Natural killer cell (primary cell): ENCODE measurements at regions not wholly inside any gene's neighbourhood (a gene's known extent, or its start where the extent isn't known, plus 50 kb on each side); places are given as distances from the start of the nearest gene placed in this dataset.

ENCODE experiments used
- ATAC-seq, 3 donors: fragments of 150-1000 bp in 2 of 3; fragments of 200-7000 bp in 1 of 3; cut with Tn5 transposase; 1 replicate in 1 of 3; 2 replicates in 2 of 3; pipeline ENCODE4 v1.10.0; 2021; ENCODE audit warnings: mild to moderate bottlenecking in 2 of 3, moderate library complexity in 2 of 3
- DNase-seq, 2 donors: peaks; one replicate each; pipeline versions ENCODE4 v3.0.0 to v3.0.0-alpha.2; 2013 to 2021; ENCODE audit warnings: mixed read lengths in 1 of 2
- H3K27ac ChIP-seq: one replicate; pipeline ENCODE4 v1.5.1; 2013; ENCODE audit warnings: mild to moderate bottlenecking, low read length
- H3K27me3 ChIP-seq: one replicate; pipeline ENCODE4 v1.6.1; 2013; ENCODE audit warnings: low read length; ENCODE audit not compliant: control insufficient read depth, insufficient read depth
- H3K36me3 ChIP-seq: one replicate; pipeline ENCODE4 v1.6.1; 2013; ENCODE audit warnings: low read length; ENCODE audit not compliant: control insufficient read depth, insufficient read depth
- H3K4me1 ChIP-seq: one replicate; pipeline ENCODE4 v1.6.1; 2013; ENCODE audit warnings: low read length; ENCODE audit not compliant: control insufficient read depth, insufficient read depth
- H3K4me3 ChIP-seq: one replicate; pipeline ENCODE4 v1.5.1; 2013; ENCODE audit warnings: low read length
- H3K9me3 ChIP-seq: one replicate; pipeline ENCODE4 v1.6.1; 2013; ENCODE audit warnings: low read length; ENCODE audit not compliant: control insufficient read depth, insufficient read depth
- H3K27ac Mint-ChIP-seq, 2 donors: one replicate each; pipeline ENCODE4 v1.8.0; 2022; ENCODE audit warnings: mild to moderate bottlenecking in 2 of 2, mixed read lengths in 2 of 2, moderate library complexity in 1 of 2
- H3K27me3 Mint-ChIP-seq, 2 donors: one replicate each; pipeline ENCODE4 v1.8.0; 2022; ENCODE audit warnings: low read depth in 2 of 2, mixed read lengths in 2 of 2
- H3K36me3 Mint-ChIP-seq: one replicate; pipeline ENCODE4 v1.8.0; 2022; ENCODE audit warnings: mixed read lengths
- H3K4me1 Mint-ChIP-seq, 2 donors: one replicate each; pipeline ENCODE4 v1.8.0; 2022; ENCODE audit warnings: mixed read lengths in 2 of 2
- H3K4me3 Mint-ChIP-seq: one replicate; pipeline ENCODE4 v1.8.0; 2022; ENCODE audit warnings: mild to moderate bottlenecking, moderate library complexity, mixed read lengths
- H3K9me3 Mint-ChIP-seq, 2 donors: one replicate each; pipeline ENCODE4 v1.8.0; 2022; ENCODE audit warnings: mixed read lengths in 2 of 2
- CTCF ChIP-seq: fragments of 200-600 bp; IDR thresholded peaks from one replicate; pipeline ENCODE4 v1.8.0; 2022; ENCODE audit warnings: antibody characterized with exemption
- WGBS: methylation state at CpG from one replicate; pipeline ENCODE4 v1.1.7; 2013; ENCODE audit warnings: missing lambda C conversion rate; ENCODE audit not compliant: insufficient coverage; 5-methylcytosine and 5-hydroxymethylcytosine counted together
- intact Hi-C: fragments of 100-400 bp; cut with micrococcal nuclease; formaldehyde crosslinking; loops from one replicate; pipeline ENCODE4 v1.14.2; 2022

- Mint-ChIP-seq H3K4me1 (no peaks in the 10 kb centered on the region), H3K27ac (no peak overlapping the region), H3K4me3 (no peak overlapping the region), H3K9me3 (no peaks in the 10 kb centered on the region), H3K27me3 (peaks cover 0 to 4% of the 10 kb centered on the region in 2 donors), H3K36me3 (no peaks in the 10 kb centered on the region)
- ATAC-seq (no peak), DNase-seq (no peak)
- no peaks in the 10 kb centered on the region for H3K9me3 ChIP-seq
- H3K36me3 ChIP-seq = no peaks in the 10 kb centered on the region
- H3K4me1 ChIP-seq = no peaks in the 10 kb centered on the region
- whole genome bisulfite sequencing = 60% methylated on average over 20 of the region's 20 CpGs
- no peaks in the 10 kb centered on the region for H3K27me3 ChIP-seq
- H3K27ac ChIP-seq = no peak overlapping the region
- intact Hi-C loops = no loop called here
- TF ChIP-seq CTCF = no peak
- no peak overlapping the region for H3K4me3 ChIP-seq
These were observed 219.0 kb downstream of the BMP7 start for GRCh38 chr20:57047281-57048026.

GRCh38 chr20:57048027-57048869 is 218.2 kb downstream of the BMP7 start:
- Mint-ChIP-seq H3K36me3 (no peaks in the 10 kb centered on the region), H3K27ac (no peak overlapping the region), H3K27me3 (peaks cover 0 to 4% of the 10 kb centered on the region in 2 donors), H3K4me3 (no peak overlapping the region), H3K4me1 (no peaks in the 10 kb centered on the region), H3K9me3 (no peaks in the 10 kb centered on the region)
- no peaks in the 10 kb centered on the region for H3K27me3 ChIP-seq
- peak in 1 of 2 donors; percentile 13 for DNase-seq
- intact Hi-C loops = no loop called here
- no peaks in the 10 kb centered on the region for H3K9me3 ChIP-seq
- H3K36me3 ChIP-seq = no peaks in the 10 kb centered on the region
- no peak overlapping the region for H3K27ac ChIP-seq
- H3K4me1 ChIP-seq = no peaks in the 10 kb centered on the region
- no peak for ATAC-seq
- peak; percentile 24 for TF ChIP-seq CTCF
- H3K4me3 ChIP-seq = no peak overlapping the region
- WGBS = 63% methylated on average over 11 of the region's 14 CpGs

- H3K9me3 Mint-ChIP-seq = no peaks in the 10 kb centered on the region
- H3K4me1 Mint-ChIP-seq = no peaks in the 10 kb centered on the region
- no peak for DNase-seq
- no peak overlapping the region for H3K4me3 Mint-ChIP-seq
- Histone ChIP-seq H3K4me1 (no peaks in the 10 kb centered on the region), H3K27me3 (no peaks in the 10 kb centered on the region), H3K4me3 (no peak overlapping the region), H3K27ac (no peak overlapping the region), H3K9me3 (no peaks in the 10 kb centered on the region), H3K36me3 (no peaks in the 10 kb centered on the region)
- no peak overlapping the region for H3K27ac Mint-ChIP-seq
- no peaks in the 10 kb centered on the region for H3K36me3 Mint-ChIP-seq
- TF ChIP-seq CTCF = no peak
- 89% methylated on average over 10 of the region's 10 CpGs for WGBS
- ATAC-seq = no peak
- H3K27me3 Mint-ChIP-seq = peaks cover 0 to 4% of the 10 kb centered on the region in 2 donors
- intact Hi-C loops = no loop called here
These were observed 217.1 kb downstream of the BMP7 start for GRCh38 chr20:57049296-57049695.
